SKM-1 (cell line): ENCODE measurements at regions not wholly inside any gene's neighbourhood (a gene's known extent, or its start where the extent isn't known, plus 50 kb on each side); places are given as distances from the start of the nearest gene placed in this dataset.

Source experiments
- DNase-seq: peaks from one replicate; lab custom pipeline; 2025; ENCODE audit not compliant: unreplicated experiment; lab: John Stamatoyannopoulos, UW

- DNase-seq: no peak
Measured at GRCh38 chr4:106681381-106681921, 312.9 kb upstream of the GIMD1 start.

- DNase-seq: no peak
Measured at GRCh38 chr4:106679063-106679462, 310.5 kb upstream of the GIMD1 start.

- DNase-seq: no peak
Measured at GRCh38 chr4:106677213-106677612, 308.6 kb upstream of the GIMD1 start.

- DNase-seq: peak; percentile 88
Measured at GRCh38 chr4:106676173-106676921, 307.8 kb upstream of the GIMD1 start.

GRCh38 chr4:106671716-106672115, 303.1 kb upstream of the GIMD1 start:
- DNase-seq: no peak

- DNase-seq: no peak
Measured at GRCh38 chr4:106670976-106671375, 302.4 kb upstream of the GIMD1 start.

GRCh38 chr4:106659371-106659770, 290.8 kb upstream of the GIMD1 start:
- peak; percentile 57 for DNase-seq

- no peak for DNase-seq
Measured at GRCh38 chr4:106652095-106652494, 283.5 kb upstream of the GIMD1 start.

- no peak for DNase-seq
Measured at GRCh38 chr4:106650701-106651100, 282.1 kb upstream of the GIMD1 start.

- DNase-seq: no peak
Measured at GRCh38 chr4:106647451-106647850, 278.9 kb upstream of the GIMD1 start.

GRCh38 chr4:106629268-106629625, 260.7 kb upstream of the GIMD1 start:
- DNase-seq: no peak

- DNase-seq: no peak
Measured at GRCh38 chr4:106628586-106629267, 260.1 kb upstream of the GIMD1 start.

GRCh38 chr4:106627051-106627450, 258.5 kb upstream of the GIMD1 start:
- no peak for DNase-seq

- no peak for DNase-seq
Measured at GRCh38 chr4:106624671-106625070, 256.1 kb upstream of the GIMD1 start.

- no peak for DNase-seq
Measured at GRCh38 chr4:106618956-106619355, 250.4 kb upstream of the GIMD1 start.

- DNase-seq: no peak
Measured at GRCh38 chr4:106615961-106616360, 247.4 kb upstream of the GIMD1 start.

- DNase-seq: no peak
Measured at GRCh38 chr4:106615410-106615945, 246.9 kb upstream of the GIMD1 start.

GRCh38 chr4:106614441-106614840, 245.9 kb upstream of the GIMD1 start:
- DNase-seq: no peak

GRCh38 chr4:106609917-106610316, 241.3 kb upstream of the GIMD1 start:
- DNase-seq: no peak

- no peak for DNase-seq
Measured at GRCh38 chr4:106607558-106607957, 239.0 kb upstream of the GIMD1 start.

GRCh38 chr4:106604319-106605051, 235.9 kb upstream of the GIMD1 start:
- DNase-seq: no peak
